ENCODE measurements at regions not wholly inside any gene's neighbourhood (a gene's known extent, or its start where the extent isn't known, plus 50 kb on each side); places are given as distances from the start of the nearest gene placed in this dataset.
"Not testable (repeated sequence)": the region's sequence is repeated elsewhere in the genome, so short reads cannot be mapped to it uniquely, and the experiment has no call there.

DNA sequence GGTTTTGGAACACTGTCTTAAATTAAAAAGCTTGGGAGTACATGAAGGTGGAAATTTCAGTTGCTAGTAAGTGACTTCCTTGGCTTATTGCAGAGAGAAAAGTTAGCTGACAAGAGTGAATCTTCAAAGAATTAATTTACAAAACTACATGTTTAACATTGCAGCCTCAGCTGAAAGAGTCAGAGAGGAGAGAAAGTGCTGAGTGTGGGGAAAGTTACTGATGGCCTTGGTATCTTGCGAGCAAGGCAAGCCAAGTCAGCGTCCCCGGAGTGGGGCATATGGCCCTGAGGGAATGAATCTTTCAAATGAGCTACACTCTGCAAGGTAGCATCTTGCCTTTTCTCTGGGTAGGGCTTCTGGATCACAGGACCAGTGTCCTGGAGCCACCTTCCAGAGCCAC lies 131.3 kb downstream of the LPIN1 start:
- Histone ChIP-seq H3K36me3 (ENCODE audit: insufficient read depth, low read length) (no peaks in the 10 kb centered on the region), H3K4me1 (ENCODE audit: insufficient read depth, low read length) (peaks cover 4% of the 10 kb centered on the region), H3K27ac (ENCODE audit: low read depth, low read length) (no peak overlapping the region), H3K27me3 (ENCODE audit: insufficient read depth, low read length) (no peaks in the 10 kb centered on the region), H3K9me3 (ENCODE audit: control insufficient read depth in 1 of 2, low read length in 2 of 2) (no peaks in the 10 kb centered on the region), H3K4me3 (ENCODE audit: low read length in 2 of 2) (no peak overlapping the region)
- Mint-ChIP-seq H3K4me1 (peaks cover 8 to 12% (median 9%) of the 10 kb centered on the region in 4 donors), H3K4me3 (no peak overlapping the region), H3K9me3 (peaks cover 0 to 5% (median 1%) of the 10 kb centered on the region in 8 donors), H3K36me3 (no peaks in the 10 kb centered on the region), H3K27me3 (peaks cover 0 to 2% of the 10 kb centered on the region in 2 donors), H3K27ac (no peak overlapping the region)
- DNase-seq: no peak
- intact Hi-C loops (cut with micrococcal nuclease): no loop called here
- ChIA-PET CTCF (ENCODE audit: partially characterized antibody) (interaction anchor here (3.2 kb wide), 1 partner anchor 14 kb away, joined by 10 read pairs; no protein-coding TSS in a partner anchor), POLR2A (ENCODE audit: partially characterized antibody) (no interaction called here)

- H3K4me3 Mint-ChIP-seq; H3K4me1 Mint-ChIP-seq; DNase-seq; H3K27ac ChIP-seq (ENCODE audit: low read depth, low read length); H3K4me3 ChIP-seq (ENCODE audit: low read length in 2 of 2); H3K36me3 Mint-ChIP-seq; POLR2A ChIA-PET (ENCODE audit: partially characterized antibody); CTCF ChIA-PET (ENCODE audit: partially characterized antibody); H3K27me3 ChIP-seq (ENCODE audit: insufficient read depth, low read length); intact Hi-C loops (cut with micrococcal nuclease); H3K9me3 ChIP-seq (ENCODE audit: control insufficient read depth in 1 of 2, low read length in 2 of 2); H3K36me3 ChIP-seq (ENCODE audit: insufficient read depth, low read length); H3K4me1 ChIP-seq (ENCODE audit: insufficient read depth, low read length); H3K27ac Mint-ChIP-seq; H3K27me3 Mint-ChIP-seq: not testable (repeated sequence)
- H3K9me3 Mint-ChIP-seq: peaks cover 0 to 35% (median 24%) of the 10 kb centered on the region in 8 donors
Measured at GRCh38 chr2:11885253-11885652, 138.8 kb downstream of the LPIN1 start.

GRCh38 chr2:11886899-11887298 lies 140.5 kb downstream of the LPIN1 start:
- H3K4me1 Mint-ChIP-seq; H3K36me3 ChIP-seq (ENCODE audit: insufficient read depth, low read length); H3K27ac ChIP-seq (ENCODE audit: low read depth, low read length); POLR2A ChIA-PET (ENCODE audit: partially characterized antibody); CTCF ChIA-PET (ENCODE audit: partially characterized antibody); H3K9me3 ChIP-seq (ENCODE audit: control insufficient read depth in 1 of 2, low read length in 2 of 2); intact Hi-C loops (cut with micrococcal nuclease); H3K4me3 ChIP-seq (ENCODE audit: low read length in 2 of 2); H3K27me3 ChIP-seq (ENCODE audit: insufficient read depth, low read length); H3K27ac Mint-ChIP-seq; H3K27me3 Mint-ChIP-seq; H3K4me1 ChIP-seq (ENCODE audit: insufficient read depth, low read length): not testable (repeated sequence)
- Mint-ChIP-seq H3K36me3 (peaks cover 0 to 13% of the 10 kb centered on the region in 2 donors), H3K9me3 (peaks cover 0 to 44% (median 34%) of the 10 kb centered on the region in 8 donors), H3K4me3 (peak overlapping the region in 1 of 8 donors; percentile 56)
- DNase-seq: peak in 2 of 5 donors; percentile 9 to 24

- Histone ChIP-seq H3K27me3 (ENCODE audit: insufficient read depth, low read length) (no peaks in the 10 kb centered on the region), H3K27ac (ENCODE audit: low read depth, low read length) (no peak overlapping the region), H3K4me1 (ENCODE audit: insufficient read depth, low read length) (no peaks in the 10 kb centered on the region), H3K4me3 (ENCODE audit: low read length in 2 of 2) (no peak overlapping the region), H3K9me3 (ENCODE audit: control insufficient read depth in 1 of 2, low read length in 2 of 2) (peaks cover 0 to 4% of the 10 kb centered on the region in 2 donors), H3K36me3 (ENCODE audit: insufficient read depth, low read length) (no peaks in the 10 kb centered on the region)
- intact Hi-C loops (cut with micrococcal nuclease): no loop called here
- peaks cover 0 to 20% of the 10 kb centered on the region in 2 donors for H3K36me3 Mint-ChIP-seq
- H3K27me3 Mint-ChIP-seq: peaks cover 5 to 7% of the 10 kb centered on the region in 2 donors
- DNase-seq: no peak
- H3K27ac Mint-ChIP-seq: no peak overlapping the region
- POLR2A ChIA-PET (ENCODE audit: partially characterized antibody): no interaction called here
- CTCF ChIA-PET (ENCODE audit: partially characterized antibody): no interaction called here
- H3K4me3 Mint-ChIP-seq: no peak overlapping the region
- H3K4me1 Mint-ChIP-seq: peaks cover 0 to 1% (median 0%) of the 10 kb centered on the region in 4 donors
- H3K9me3 Mint-ChIP-seq: peaks cover 0 to 51% (median 40%) of the 10 kb centered on the region in 8 donors
Measured at GRCh38 chr2:11889101-11889850, 142.8 kb downstream of the LPIN1 start.

GRCh38 chr2:11889854-11890253 lies 143.4 kb downstream of the LPIN1 start:
- no peaks in the 10 kb centered on the region for H3K4me1 ChIP-seq (ENCODE audit: insufficient read depth, low read length)
- ChIA-PET POLR2A (ENCODE audit: partially characterized antibody) (no interaction called here), CTCF (ENCODE audit: partially characterized antibody) (no interaction called here)
- Mint-ChIP-seq H3K27ac (no peak overlapping the region), H3K36me3 (peaks cover 0 to 25% of the 10 kb centered on the region in 2 donors), H3K4me1 (peaks cover 0 to 1% (median 0%) of the 10 kb centered on the region in 4 donors), H3K27me3 (peaks cover 4 to 5% of the 10 kb centered on the region in 2 donors), H3K4me3 (no peak overlapping the region), H3K9me3 (peaks cover 0 to 57% (median 41%) of the 10 kb centered on the region in 8 donors)
- no peak overlapping the region for H3K27ac ChIP-seq (ENCODE audit: low read depth, low read length)
- H3K9me3 ChIP-seq (ENCODE audit: control insufficient read depth in 1 of 2, low read length in 2 of 2): peaks cover 0 to 4% of the 10 kb centered on the region in 2 donors
- no peak for DNase-seq
- no peak overlapping the region for H3K4me3 ChIP-seq (ENCODE audit: low read length in 2 of 2)
- intact Hi-C loops (cut with micrococcal nuclease): no loop called here
- H3K36me3 ChIP-seq (ENCODE audit: insufficient read depth, low read length): no peaks in the 10 kb centered on the region
- no peaks in the 10 kb centered on the region for H3K27me3 ChIP-seq (ENCODE audit: insufficient read depth, low read length)

DNA sequence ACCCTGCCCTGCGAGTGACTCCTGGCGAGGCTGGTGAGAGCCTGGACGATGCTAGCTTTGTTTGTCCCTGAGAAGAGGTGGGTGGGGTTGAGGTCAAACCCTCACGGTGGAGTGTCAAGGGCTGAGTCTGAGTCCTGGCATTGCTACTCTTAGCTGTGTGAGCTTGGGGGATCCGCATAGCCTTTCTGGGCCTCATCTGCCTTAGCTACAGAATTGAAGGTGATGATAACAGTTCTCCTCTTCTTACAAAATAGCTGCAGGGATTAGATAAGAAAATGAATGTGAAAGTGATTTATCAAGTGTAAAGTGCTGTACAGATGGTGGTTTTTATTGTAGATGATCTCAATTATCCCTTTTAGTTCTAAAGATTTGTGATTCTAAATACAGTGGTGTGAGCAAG lies 144.6 kb downstream of the LPIN1 start:
- H3K4me3 ChIP-seq (ENCODE audit: low read length in 2 of 2): no peak overlapping the region
- peaks cover 0 to 4% of the 10 kb centered on the region in 2 donors for H3K9me3 ChIP-seq (ENCODE audit: control insufficient read depth in 1 of 2, low read length in 2 of 2)
- H3K27me3 ChIP-seq (ENCODE audit: insufficient read depth, low read length): no peaks in the 10 kb centered on the region
- DNase-seq: no peak
- Mint-ChIP-seq H3K4me3 (no peak overlapping the region), H3K27ac (no peak overlapping the region), H3K9me3 (peaks cover 0 to 60% (median 39%) of the 10 kb centered on the region in 8 donors), H3K4me1 (peaks cover 0 to 1% (median 0%) of the 10 kb centered on the region in 4 donors), H3K27me3 (peaks cover 4 to 5% of the 10 kb centered on the region in 2 donors), H3K36me3 (peaks cover 0 to 28% of the 10 kb centered on the region in 2 donors)
- POLR2A ChIA-PET (ENCODE audit: partially characterized antibody): no interaction called here
- H3K4me1 ChIP-seq (ENCODE audit: insufficient read depth, low read length): no peaks in the 10 kb centered on the region
- no peaks in the 10 kb centered on the region for H3K36me3 ChIP-seq (ENCODE audit: insufficient read depth, low read length)
- CTCF ChIA-PET (ENCODE audit: partially characterized antibody): no interaction called here
- H3K27ac ChIP-seq (ENCODE audit: low read depth, low read length): no peak overlapping the region
- intact Hi-C loops (cut with micrococcal nuclease): no loop called here

GRCh38 chr2:11891671-11892440 lies 145.4 kb downstream of the LPIN1 start:
- POLR2A ChIA-PET (ENCODE audit: partially characterized antibody): no interaction called here
- no peak overlapping the region for H3K27ac ChIP-seq (ENCODE audit: low read depth, low read length)

More at GRCh38 chr2:11891671-11892440, 145.4 kb downstream of the LPIN1 start:
- Histone ChIP-seq H3K27me3 (ENCODE audit: insufficient read depth, low read length) (no peaks in the 10 kb centered on the region), H3K4me3 (ENCODE audit: low read length in 2 of 2) (no peak overlapping the region), H3K9me3 (ENCODE audit: control insufficient read depth in 1 of 2, low read length in 2 of 2) (peaks cover 0 to 4% of the 10 kb centered on the region in 2 donors), H3K4me1 (ENCODE audit: insufficient read depth, low read length) (no peaks in the 10 kb centered on the region), H3K36me3 (ENCODE audit: insufficient read depth, low read length) (no peaks in the 10 kb centered on the region)
- Mint-ChIP-seq H3K27me3 (peaks cover 4 to 5% of the 10 kb centered on the region in 2 donors), H3K4me1 (peaks cover 0 to 1% (median 0%) of the 10 kb centered on the region in 4 donors), H3K36me3 (peaks cover 0 to 28% of the 10 kb centered on the region in 2 donors), H3K4me3 (no peak overlapping the region), H3K9me3 (peaks cover 0 to 56% (median 37%) of the 10 kb centered on the region in 8 donors), H3K27ac (no peak overlapping the region)
- no peak for DNase-seq
- intact Hi-C loops (cut with micrococcal nuclease): no loop called here
- CTCF ChIA-PET (ENCODE audit: partially characterized antibody): no interaction called here

Measured in CD4-positive, alpha-beta memory T cell (primary cell).